Ovary (tissue), 7 donors: ENCODE measurements at regions not wholly inside any gene's neighbourhood (a gene's known extent, or its start where the extent isn't known, plus 50 kb on each side); places are given as distances from the start of the nearest gene placed in this dataset.

ENCODE experiments used
- DNase-seq, 5 donors: peaks; one replicate each; pipeline ENCODE4 v3.0.0-alpha.2; 2019 to 2020
- H3K27ac ChIP-seq, 2 donors: fragments of 200-600 bp; one replicate each; pipeline versions ENCODE4 v1.5.1 to v1.8.0; 2019 to 2022
- H3K27me3 ChIP-seq: fragments of 200-600 bp; one replicate; pipeline ENCODE4 v1.8.0; 2022
- H3K36me3 ChIP-seq: fragments of 200-600 bp; sonication (generic); one replicate; pipeline ENCODE4 v1.5.1; 2019
- H3K4me1 ChIP-seq: one replicate; pipeline ENCODE4 v1.8.1; 2013; ENCODE audit warnings: mild to moderate bottlenecking, moderate library complexity; ENCODE audit not compliant: insufficient read depth
- H3K4me3 ChIP-seq: fragments of 200-600 bp; sonication (generic); one replicate; pipeline ENCODE4 v1.5.1; 2017
- H3K9me3 ChIP-seq, 2 donors: fragments of 200-600 bp in 1 of 2; sonication (generic) in 1 of 2; one replicate each; pipeline versions ENCODE4 v1.5.1 to v1.8.1; 2013 to 2019; ENCODE audit warnings: mild to moderate bottlenecking in 1 of 2, moderate library complexity in 1 of 2
- EP300 ChIP-seq: sonication (generic); formaldehyde crosslinking; IDR thresholded peaks from one replicate; pipeline ENCODE4 v1.6.1; 2017; ENCODE audit warnings: antibody characterized with exemption
- POLR2A ChIP-seq: fragments of 450-650 bp; IDR thresholded peaks from one replicate; pipeline ENCODE4 v1.6.1; 2017; ENCODE audit warnings: antibody characterized with exemption, mild to moderate bottlenecking, moderate library complexity
- WGBS, 3 donors: extraction: QIAGEN DNeasy Blood & Tissue Kit in 1 of 3; methylation state at CpG; one replicate each; pipeline versions ENCODE4 v1.1.5 to v1.1.7; 2013 to 2017; 5-methylcytosine and 5-hydroxymethylcytosine counted together
- intact Hi-C, 4 donors: fragments of 100-400 bp; cut with DNase I; formaldehyde crosslinking; loops; one replicate each; pipeline versions ENCODE4 v1.11.0 to v1.15.1; 2022 to 2023
- TF ChIP-seq, protein P1 (sequence below), 3 donors: fragments of 450-650 bp in 2 of 3; fragments of 200-600 bp in 1 of 3; IDR thresholded peaks; one replicate each; pipeline versions ENCODE4 v1.5.1 to v1.8.0; 2016 to 2022; ENCODE audit warnings: antibody characterized with exemption in 3 of 3, mild to moderate bottlenecking in 1 of 3
- donor health status: DM: no; HTN: no; CAD: no; lungs with moderate emphysema.
- donor health status: DM: no; HTN: no; CAD: no.
- donor health status: Bipolar disorder and iron deficiency.
- donor health status: DM: no; HTN: no; CAD: no.
- donor health status: DM: yes; HTN: yes; CAD: no.

DNA sequence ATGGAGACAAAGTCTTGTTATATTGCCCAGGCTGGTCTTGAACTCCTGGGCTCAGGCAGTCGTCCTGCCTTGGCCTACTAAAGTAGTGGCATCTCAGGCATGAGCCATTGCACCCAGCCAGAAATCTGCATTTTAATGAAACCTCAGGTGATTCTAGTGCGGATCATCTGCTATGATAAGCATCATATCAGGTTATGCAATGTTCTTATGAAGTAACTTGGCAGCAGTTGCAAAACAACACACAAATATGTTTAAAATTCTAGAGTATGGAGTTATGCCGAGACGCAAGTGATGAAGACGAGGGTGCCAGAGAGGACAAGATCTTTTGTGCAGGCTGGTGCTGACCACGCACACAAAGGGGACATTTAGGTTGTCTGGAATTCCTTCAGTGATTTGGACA lies 153.2 kb upstream of the MEF2C start:
- DNase-seq = no peak
- no peaks in the 10 kb centered on the region for H3K9me3 ChIP-seq
- H3K4me1 ChIP-seq = peaks cover 10% of the 10 kb centered on the region
- H3K27me3 ChIP-seq = no peaks in the 10 kb centered on the region
- peak overlapping the region in 1 of 2 donors; percentile 38 for H3K27ac ChIP-seq
- no peak overlapping the region for H3K4me3 ChIP-seq
- whole genome bisulfite sequencing, 3 donors = 64 to 77% (median 73%) methylated on average over 6 of the region's 6 CpGs
- no peaks in the 10 kb centered on the region for H3K36me3 ChIP-seq
- TF ChIP-seq, protein P1, sequence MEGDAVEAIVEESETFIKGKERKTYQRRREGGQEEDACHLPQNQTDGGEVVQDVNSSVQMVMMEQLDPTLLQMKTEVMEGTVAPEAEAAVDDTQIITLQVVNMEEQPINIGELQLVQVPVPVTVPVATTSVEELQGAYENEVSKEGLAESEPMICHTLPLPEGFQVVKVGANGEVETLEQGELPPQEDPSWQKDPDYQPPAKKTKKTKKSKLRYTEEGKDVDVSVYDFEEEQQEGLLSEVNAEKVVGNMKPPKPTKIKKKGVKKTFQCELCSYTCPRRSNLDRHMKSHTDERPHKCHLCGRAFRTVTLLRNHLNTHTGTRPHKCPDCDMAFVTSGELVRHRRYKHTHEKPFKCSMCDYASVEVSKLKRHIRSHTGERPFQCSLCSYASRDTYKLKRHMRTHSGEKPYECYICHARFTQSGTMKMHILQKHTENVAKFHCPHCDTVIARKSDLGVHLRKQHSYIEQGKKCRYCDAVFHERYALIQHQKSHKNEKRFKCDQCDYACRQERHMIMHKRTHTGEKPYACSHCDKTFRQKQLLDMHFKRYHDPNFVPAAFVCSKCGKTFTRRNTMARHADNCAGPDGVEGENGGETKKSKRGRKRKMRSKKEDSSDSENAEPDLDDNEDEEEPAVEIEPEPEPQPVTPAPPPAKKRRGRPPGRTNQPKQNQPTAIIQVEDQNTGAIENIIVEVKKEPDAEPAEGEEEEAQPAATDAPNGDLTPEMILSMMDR (IDR thresholded peaks at IDR 0.05) = no peak
- no peak for TF ChIP-seq EP300
- TF ChIP-seq POLR2A = no peak
- intact Hi-C loops = no loop called here

DNA sequence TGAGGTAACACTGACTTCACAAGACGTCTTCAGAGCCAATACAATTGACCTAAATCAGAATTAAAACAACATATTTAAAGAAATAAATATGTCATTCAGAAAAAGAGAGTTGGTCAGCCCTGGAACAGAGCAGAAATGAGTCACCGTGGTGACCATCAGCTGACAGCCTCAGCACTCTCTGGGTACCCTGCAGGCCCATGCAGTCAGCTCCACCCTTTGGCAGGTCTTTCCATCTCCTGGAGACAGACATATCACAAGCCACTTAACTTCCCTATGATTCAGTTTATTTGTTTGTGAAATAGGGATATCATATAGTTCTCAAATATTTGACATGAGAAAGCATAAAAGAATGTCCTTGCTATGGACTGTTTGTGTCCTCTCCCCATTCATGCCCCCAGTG lies 151.6 kb upstream of the MEF2C start:
- TF ChIP-seq POLR2A = no peak
- TF ChIP-seq, protein P1 (IDR thresholded peaks at IDR 0.05) = no peak
- no peak for TF ChIP-seq EP300

DNA sequence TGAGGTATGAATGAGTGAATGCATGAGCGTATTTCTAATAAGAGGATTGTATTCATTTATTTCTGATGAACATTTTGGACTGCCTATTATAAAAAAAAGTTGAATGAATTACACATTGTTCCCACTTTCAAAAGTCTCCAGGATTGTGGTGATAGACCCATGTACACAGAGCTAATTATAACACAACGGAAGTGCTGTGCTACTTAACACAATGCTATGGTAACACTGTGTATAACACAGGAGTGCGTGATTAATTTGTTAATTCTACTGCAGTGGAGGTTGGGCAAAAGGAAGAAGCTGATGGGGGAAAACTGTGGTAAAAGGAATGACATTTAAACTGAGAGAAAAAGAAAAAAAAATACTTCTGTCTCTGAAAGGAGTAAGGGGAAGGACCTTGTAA lies 147.8 kb upstream of the MEF2C start:
- Histone ChIP-seq H3K27me3 (no peaks in the 10 kb centered on the region), H3K4me1 (no peaks in the 10 kb centered on the region), H3K27ac (no peak overlapping the region), H3K4me3 (no peak overlapping the region), H3K9me3 (no peaks in the 10 kb centered on the region), H3K36me3 (no peaks in the 10 kb centered on the region)
- TF ChIP-seq, protein P1 (IDR thresholded peaks at IDR 0.05) = no peak
- TF ChIP-seq EP300 (no peak), POLR2A (no peak)
- intact Hi-C loops = no loop called here
- WGBS, 3 donors = 92 to 94% (median 93%) methylated on average over 3 of the region's 3 CpGs
- DNase-seq = no peak

More for the DNA sequence above, 151.6 kb upstream of the MEF2C start:
- H3K9me3 ChIP-seq = no peaks in the 10 kb centered on the region
- intact Hi-C loops = no loop called here
- H3K27ac ChIP-seq = no peak overlapping the region
- H3K36me3 ChIP-seq = no peaks in the 10 kb centered on the region
- H3K4me1 ChIP-seq = peaks cover 10% of the 10 kb centered on the region
- no peak overlapping the region for H3K4me3 ChIP-seq
- WGBS, 3 donors = 80 to 91% (median 86%) methylated on average over 2 of the region's 2 CpGs
- DNase-seq = no peak
- no peaks in the 10 kb centered on the region for H3K27me3 ChIP-seq

DNA sequence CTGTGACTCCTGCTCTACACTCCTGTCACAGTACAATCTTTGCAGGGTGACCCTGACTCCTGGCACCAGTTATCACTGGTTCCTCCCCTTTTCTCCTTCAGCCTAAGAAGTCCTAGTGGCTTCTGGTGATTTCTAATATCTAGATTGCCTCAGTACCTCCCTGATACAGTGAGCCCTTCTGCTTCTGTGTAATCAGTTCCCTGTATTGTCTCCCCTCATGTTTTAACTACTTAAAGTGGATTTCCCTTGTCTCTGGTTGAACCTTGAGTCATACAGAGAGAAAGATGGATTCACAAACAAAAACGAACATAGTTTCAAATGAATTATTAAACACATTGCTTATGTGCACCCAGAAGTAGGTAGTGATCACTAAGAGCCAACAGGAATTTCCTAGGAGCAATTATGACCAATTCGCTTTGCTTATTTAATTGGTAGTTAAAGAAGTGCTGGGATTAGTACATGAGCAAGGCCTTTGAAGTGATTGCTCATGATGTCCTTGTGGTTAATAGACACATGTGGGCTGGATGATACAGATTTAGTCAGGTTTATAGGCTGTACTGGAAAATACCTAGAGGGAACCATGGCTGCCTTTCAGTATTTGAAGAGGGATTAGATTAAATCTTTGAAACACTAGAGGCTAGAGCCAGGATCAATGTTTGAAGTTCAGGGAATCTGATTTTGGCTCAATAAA lies 145.8 kb upstream of the MEF2C start:
- intact Hi-C loops = no loop called here
- no peak overlapping the region for H3K27ac ChIP-seq
- DNase-seq = no peak
- no peaks in the 10 kb centered on the region for H3K36me3 ChIP-seq
- H3K4me3 ChIP-seq = no peak overlapping the region
- H3K27me3 ChIP-seq = no peaks in the 10 kb centered on the region
- TF ChIP-seq EP300 (no peak), POLR2A (no peak)
- TF ChIP-seq, protein P1 (IDR thresholded peaks at IDR 0.05) = no peak
- WGBS, 3 donors = 87 to 88% (median 87%) methylated on average over 2 of the region's 2 CpGs
- no peaks in the 10 kb centered on the region for H3K4me1 ChIP-seq
- H3K9me3 ChIP-seq = no peaks in the 10 kb centered on the region
